GM21786 (cell line): ENCODE measurements at regions not wholly inside any gene's neighbourhood (a gene's known extent, or its start where the extent isn't known, plus 50 kb on each side); places are given as distances from the start of the nearest gene placed in this dataset.
A peak's percentile ranks its signal among the peaks of the same experiment; 100 is the strongest.
"Not testable (repeated sequence)": the region's sequence is repeated elsewhere in the genome, so short reads cannot be mapped to it uniquely, and the experiment has no call there.

ENCODE experiments used
- ATAC-seq: cut with Tn5 transposase; IDR thresholded peaks from one replicate; pipeline ENCODE4 v1.9.1; 2021; ENCODE audit not compliant: unreplicated experiment

DNA sequence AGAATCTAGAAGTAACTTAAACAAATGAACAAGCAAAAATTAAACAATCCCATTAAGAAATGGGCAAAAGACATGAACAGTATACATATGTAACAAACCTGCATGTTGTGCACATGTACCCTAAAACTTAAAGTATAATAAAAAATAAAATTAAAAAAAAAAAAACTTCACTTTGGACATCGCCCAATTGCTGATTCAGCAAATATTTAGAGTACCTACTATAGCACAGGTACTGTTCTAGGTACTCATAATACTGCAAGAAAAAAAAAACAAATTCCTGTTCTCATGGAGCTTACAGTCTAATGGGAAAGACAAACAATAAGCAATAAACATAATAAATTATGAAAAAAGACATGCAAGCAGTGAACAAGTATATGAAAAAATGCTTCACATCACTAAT, 501.5 kb upstream of the HS3ST5 start:
- ATAC-seq = no peak

- no peak for ATAC-seq
Observed at GRCh38 chr6:114839019-114839418, 496.2 kb upstream of the HS3ST5 start.

DNA sequence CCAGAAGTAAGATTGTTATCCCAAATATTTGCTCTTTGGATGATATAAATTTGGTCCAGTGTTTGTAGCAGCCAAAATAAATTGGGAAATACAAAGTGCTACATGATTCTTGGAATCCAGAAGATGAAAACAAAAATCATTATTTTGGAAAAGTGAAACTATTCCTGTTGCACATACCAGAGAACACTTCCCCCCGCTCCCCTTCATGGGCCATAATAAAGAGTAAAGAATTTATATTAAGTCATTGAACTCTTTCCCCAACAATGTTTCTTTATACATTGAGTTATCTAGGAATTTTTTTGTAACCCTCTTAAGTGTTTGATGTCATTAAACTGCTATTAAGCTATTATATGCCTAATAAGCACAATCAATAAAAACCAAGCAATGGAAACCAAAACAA, 490.4 kb upstream of the HS3ST5 start:
- ATAC-seq = no peak

DNA sequence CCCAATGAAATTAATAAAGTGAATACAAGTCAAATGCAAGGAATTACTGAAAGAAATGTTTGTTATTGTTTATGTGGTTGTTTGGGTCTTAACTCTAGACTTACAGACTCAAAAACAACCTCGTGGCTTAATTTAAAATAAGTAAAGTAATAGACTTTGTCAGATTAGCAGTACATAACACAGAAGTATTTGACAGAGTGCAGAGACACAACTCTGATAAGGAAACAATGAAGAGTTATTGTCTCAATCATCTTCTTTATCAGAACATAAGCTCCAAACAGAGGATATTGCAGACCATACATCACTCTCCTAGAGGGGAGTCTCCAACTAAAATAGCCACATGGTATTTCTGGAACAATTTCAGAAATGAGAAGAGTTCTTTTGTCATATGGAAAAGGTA, 487.7 kb upstream of the HS3ST5 start:
- ATAC-seq = no peak

DNA sequence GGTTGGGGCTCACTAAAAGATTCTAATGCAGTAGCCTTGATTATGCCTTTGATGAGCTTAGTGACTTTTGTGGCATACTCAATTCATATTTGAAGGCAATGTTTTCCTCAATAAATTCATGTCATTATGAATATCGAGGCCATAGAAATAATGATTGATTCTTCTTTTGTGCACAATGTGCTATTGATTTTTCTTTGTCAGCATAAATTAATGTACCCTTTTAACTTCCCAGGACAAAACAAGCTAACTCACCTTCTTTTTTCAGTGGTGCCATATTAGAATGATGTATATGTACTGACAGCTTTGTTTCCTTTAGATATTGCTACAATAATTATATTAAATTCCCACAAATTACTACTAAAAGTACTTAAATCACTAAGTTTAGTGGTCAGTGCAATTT, 484.3 kb upstream of the HS3ST5 start:
- no peak for ATAC-seq

GRCh38 chr6:114824409-114824808, 481.6 kb upstream of the HS3ST5 start:
- no peak for ATAC-seq

DNA sequence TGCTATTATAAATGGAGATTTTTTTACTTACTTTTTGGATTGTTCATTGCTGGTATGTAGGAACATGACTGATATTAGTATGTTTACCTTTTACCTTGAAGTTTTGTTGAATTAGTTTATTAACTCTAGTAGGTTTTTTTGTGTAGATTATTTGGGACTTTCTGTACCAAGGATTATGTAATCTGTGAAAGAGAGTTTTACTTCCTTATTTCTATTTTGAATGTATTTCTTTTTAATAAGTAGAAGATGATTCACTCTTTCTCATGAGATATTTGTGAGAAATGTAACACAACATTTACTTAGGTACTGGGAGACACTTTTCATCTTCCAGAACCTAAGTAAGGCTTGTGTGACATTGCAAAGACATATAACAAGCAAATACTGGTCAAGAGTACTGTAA, 473.9 kb upstream of the HS3ST5 start:
- ATAC-seq = no peak

GRCh38 chr6:114810468-114810867, 467.6 kb upstream of the HS3ST5 start:
- no peak for ATAC-seq

DNA sequence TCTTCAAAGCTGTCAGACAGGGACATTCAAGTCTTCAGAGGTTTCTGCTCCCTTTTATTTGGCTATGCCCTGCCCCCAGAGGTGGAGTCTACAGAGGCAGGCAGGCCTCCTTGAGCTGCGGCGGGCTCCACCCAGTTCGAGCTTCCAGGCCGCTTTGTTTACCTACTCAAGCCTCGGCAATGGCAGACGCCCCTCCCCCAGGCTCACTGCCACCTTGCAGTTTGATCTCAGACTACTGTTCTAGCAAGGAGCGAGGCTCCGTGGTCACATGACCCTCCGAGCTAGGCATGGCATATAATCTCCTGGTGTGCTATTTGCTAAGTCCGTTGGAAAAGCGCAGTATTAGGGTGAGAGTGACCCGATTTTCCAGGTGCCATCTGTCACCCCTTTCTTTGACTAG, 462.6 kb upstream of the HS3ST5 start:
- ATAC-seq = not testable (repeated sequence)

- ATAC-seq = no peak
Observed at GRCh38 chr6:114796576-114796975, 453.8 kb upstream of the HS3ST5 start.

DNA sequence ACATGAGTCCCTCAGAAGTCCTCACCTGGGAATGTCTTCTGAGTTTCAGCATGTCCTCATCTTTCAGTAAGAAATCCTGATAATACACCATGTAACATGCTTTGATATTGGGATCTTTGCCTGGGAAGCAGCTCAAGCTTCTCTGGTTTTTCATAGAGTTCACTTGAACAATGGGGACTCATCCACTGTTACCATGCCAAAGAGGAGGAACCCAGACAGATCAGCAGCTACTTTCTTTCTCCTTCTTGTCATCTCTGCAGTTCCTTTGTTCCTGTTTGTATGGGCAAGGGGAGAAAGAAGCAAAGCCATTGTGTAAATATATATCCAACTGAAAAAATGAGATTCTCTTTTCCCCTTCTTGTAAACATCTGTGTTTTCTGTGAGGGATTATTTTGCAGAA, 450.6 kb upstream of the HS3ST5 start:
- ATAC-seq = no peak

- no peak for ATAC-seq
Observed at GRCh38 chr6:114785235-114786127, 442.7 kb upstream of the HS3ST5 start.

GRCh38 chr6:114783783-114784182, 441.0 kb upstream of the HS3ST5 start:
- no peak for ATAC-seq

DNA sequence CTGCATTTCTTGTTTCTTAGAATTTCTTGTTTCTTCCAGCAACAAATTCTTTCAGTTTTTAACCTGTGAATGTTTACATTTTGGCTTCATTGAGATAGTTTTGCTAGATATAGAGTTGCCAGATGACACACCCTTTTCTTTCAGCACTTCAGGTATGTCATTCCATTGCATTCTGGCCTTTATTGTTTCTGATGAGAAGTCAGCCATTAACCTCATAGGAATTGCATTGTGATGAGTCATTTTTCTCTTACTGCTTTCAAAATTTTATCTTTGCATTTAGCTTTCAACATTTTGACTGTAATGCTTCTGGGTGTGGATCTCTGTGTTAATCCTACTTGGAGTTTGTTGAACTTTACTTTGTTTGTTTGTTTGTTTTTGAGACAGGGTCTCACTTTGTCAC, 440.3 kb upstream of the HS3ST5 start:
- ATAC-seq = no peak

DNA sequence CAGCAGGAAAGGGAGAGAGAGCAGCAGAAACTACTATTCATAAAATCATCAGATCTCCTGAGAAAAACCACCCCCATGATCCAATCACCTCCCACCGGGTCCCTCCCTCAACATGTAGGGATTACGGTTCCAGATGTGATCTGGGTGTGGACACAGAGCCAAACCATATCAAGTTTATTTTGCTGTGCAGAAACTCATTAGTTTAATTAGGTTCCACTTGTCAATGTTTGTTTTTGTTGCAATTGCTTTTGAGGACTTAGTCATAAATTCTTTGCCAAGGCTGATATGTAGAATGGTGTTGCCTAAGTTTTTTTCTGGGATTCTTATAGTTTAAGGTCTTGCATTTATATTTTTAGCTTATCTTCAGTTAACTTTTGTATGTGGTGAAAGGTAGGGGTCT, 422.0 kb upstream of the HS3ST5 start:
- no peak for ATAC-seq

GRCh38 chr6:114762145-114762544, 419.3 kb upstream of the HS3ST5 start:
- ATAC-seq = no peak

- ATAC-seq = peak; percentile 70
Observed at GRCh38 chr6:114747995-114748625, 405.3 kb upstream of the HS3ST5 start.

- ATAC-seq = no peak
Observed at GRCh38 chr6:114740547-114740946, 397.7 kb upstream of the HS3ST5 start.

DNA sequence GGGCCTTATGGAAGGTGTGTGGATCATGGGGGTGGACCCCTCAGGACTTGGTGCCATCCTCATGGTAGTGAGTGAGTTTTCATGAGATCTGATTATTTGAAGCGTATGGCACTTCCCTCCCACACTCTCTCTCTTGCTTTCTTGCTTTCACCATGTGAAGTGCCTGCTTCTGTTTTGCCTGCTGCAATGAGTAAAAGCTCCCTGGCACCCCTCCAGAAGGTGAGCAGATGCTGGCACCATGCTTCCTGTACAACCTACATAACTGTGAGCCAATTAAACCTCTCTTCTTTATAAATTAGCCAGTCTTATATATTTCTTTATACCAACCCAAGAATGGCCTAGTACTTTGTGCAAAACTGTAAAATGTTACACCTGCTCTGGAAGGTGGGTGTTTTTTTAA, 396.8 kb upstream of the HS3ST5 start:
- no peak for ATAC-seq

- ATAC-seq = no peak
Observed at GRCh38 chr6:114735025-114735735, 392.4 kb upstream of the HS3ST5 start.

DNA sequence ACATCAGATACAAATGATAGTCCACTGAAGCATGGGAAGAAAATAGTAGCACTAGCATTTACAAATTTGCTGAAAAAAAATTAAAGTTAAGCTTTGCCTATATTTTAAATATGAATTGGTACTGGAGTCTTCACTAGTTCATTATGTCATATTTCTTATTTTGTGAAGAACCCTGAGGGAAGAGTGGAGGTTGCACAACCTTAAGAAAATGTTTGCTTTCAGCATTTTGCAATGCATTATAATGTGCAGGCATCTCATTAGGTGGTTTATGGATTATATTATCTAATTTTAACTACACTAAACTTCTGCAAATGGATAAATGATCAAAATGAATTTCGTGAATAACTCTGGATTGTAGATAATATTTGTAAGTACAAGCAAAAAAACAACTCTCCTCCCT, 390.8 kb upstream of the HS3ST5 start:
- ATAC-seq = no peak

GRCh38 chr6:114718716-114719270, 376.0 kb upstream of the HS3ST5 start:
- no peak for ATAC-seq
